ENCODE measurements at regions not wholly inside any gene's neighbourhood (a gene's known extent, or its start where the extent isn't known, plus 50 kb on each side); places are given as distances from the start of the nearest gene placed in this dataset.
"Not testable (repeated sequence)": the region's sequence is repeated elsewhere in the genome, so short reads cannot be mapped to it uniquely, and the experiment has no call there.

DNA sequence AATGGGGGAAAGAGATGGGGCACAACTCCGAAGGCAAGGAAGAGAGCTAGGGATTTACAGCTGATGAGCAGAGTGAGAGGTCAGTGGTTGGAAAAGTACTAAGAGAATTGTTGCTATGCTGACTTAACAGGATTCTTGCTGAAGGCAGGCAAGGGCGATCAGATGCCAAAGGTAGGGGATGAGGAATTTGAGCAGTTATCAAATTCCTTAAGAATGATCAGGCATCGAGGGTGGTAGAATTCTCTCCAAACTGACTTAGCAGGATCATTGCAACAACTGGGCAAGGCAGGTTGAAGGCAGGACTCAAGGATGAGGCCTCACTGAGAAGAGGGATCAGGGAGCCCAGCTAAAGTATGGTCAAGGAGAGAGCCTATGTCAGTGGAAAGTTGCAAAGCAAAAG is 171.0 kb downstream of the HSD17B3 start:
- no peak for DNase-seq

GRCh38 chr9:96129747-96130146 is 172.2 kb downstream of the HSD17B3 start:
- DNase-seq = no peak

DNA sequence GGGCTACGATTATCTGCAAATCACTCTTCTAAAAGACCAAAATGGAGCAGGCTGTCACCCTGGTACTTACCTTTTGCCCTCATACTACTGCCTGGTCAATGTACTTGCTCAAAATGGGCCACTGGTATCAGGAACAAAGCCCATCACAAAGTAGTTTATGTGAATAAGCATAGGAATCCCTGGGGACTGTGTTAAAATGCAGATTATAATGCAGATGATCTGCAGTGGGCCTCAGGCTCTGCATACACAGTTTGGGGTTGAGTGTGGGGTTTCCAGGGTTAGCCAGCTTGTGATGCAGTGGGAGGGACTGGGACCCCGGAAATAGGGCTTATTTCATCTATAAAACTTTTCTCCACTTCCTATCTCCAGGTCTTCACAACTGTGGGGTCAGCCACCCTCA is 173.1 kb downstream of the HSD17B3 start:
- DNase-seq = no peak

- DNase-seq = no peak
These were observed 175.6 kb downstream of the HSD17B3 start for GRCh38 chr9:96126321-96126881.

DNA sequence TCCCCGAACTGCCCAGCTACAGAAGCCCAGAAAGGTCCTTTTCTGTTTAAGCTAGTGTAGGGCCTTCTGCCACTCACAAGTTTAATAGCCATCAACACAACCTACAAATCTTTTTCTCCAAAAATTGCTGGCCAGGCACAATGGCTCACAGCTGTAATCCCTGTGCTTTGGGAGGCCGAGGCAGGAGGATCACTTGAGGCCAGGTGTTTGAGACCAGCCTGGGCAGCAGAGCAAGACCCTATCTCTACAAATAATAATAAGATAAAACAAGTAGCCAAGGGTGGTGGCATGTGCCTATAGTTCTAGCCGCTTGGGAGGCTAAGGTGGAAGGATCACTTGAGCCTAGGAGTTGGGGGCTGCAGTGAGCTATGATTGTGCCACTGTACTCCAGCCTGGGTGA is 176.4 kb downstream of the HSD17B3 start:
- no peak for DNase-seq

GRCh38 chr9:96122751-96123150 is 179.2 kb downstream of the HSD17B3 start:
- DNase-seq = no peak

- no peak for DNase-seq
These were observed 179.7 kb downstream of the HSD17B3 start for GRCh38 chr9:96122282-96122681.

DNA sequence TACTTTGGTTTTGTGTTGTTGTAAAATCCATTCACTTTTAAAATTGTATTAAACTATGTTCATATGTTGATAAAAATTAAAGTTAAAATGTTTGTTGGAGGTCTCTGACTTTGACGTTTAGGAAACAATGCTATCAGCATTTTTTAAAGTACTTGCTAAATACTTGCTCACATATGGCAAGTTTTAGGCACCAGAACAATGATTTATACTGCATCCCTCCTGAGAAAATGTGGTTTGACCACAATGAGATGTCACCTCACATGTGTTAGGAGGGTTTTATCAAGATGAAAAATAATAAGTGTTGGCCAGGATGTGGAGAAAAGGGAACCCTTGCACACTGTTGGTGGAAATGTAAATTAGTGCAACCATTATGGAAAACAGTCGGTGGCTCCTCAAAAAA is 180.8 kb downstream of the HSD17B3 start:
- DNase-seq = no peak

- DNase-seq = no peak
These were observed 184.4 kb downstream of the HSD17B3 start for GRCh38 chr9:96117398-96118080.

GRCh38 chr9:96116275-96117064 is 185.5 kb downstream of the HSD17B3 start:
- no peak for DNase-seq

DNA sequence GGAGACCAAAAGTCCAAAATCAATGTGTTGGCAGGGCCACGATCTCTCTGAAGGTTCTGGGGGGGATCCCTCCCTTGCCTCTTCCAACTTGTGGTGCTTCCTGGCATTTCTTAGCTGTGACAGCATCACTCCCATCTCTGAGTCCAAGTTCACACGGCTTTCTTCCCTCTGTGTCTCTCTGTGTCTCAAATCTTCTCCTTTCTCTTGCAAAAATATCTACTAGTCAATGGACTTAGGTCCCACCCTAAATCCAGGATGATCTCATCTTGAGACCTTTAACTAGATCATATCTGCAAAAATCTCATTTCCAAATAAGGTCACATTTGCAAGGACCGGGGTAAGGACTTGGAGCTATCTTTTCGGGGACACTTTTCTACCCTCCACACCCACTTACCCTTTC is 186.1 kb downstream of the HSD17B3 start:
- no peak for DNase-seq

- DNase-seq = no peak
These were observed 188.9 kb downstream of the HSD17B3 start for GRCh38 chr9:96113032-96113431.

GRCh38 chr9:96109680-96110351 is 192.2 kb downstream of the HSD17B3 start:
- no peak for DNase-seq

GRCh38 chr9:96108691-96109380 is 193.1 kb downstream of the HSD17B3 start:
- DNase-seq = no peak

DNA sequence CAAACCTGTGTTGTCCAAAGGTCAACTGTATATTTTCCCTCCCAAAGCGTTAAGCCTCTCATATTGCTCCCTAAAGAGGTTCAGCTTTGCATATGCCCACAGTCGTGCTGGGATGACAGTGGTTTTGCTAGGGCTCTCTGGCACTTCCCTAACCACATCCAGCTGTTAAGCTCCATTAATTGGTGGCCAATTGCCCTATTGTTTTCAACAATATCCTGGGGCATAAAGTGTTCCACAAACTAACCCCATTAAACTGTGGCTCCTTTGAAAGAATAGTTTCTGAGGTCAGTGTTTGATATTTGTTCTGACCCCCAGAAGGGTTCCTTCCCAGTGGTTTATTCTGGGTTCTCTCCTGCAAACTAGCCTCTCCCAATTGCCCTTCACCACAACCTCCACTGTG is 194.5 kb downstream of the HSD17B3 start:
- no peak for DNase-seq

GRCh38 chr9:96100385-96101300 is 201.3 kb downstream of the HSD17B3 start:
- DNase-seq = no peak

- DNase-seq = not testable (repeated sequence)
These were observed 211.3 kb downstream of the HSD17B3 start for GRCh38 chr9:96090630-96091029.

DNA sequence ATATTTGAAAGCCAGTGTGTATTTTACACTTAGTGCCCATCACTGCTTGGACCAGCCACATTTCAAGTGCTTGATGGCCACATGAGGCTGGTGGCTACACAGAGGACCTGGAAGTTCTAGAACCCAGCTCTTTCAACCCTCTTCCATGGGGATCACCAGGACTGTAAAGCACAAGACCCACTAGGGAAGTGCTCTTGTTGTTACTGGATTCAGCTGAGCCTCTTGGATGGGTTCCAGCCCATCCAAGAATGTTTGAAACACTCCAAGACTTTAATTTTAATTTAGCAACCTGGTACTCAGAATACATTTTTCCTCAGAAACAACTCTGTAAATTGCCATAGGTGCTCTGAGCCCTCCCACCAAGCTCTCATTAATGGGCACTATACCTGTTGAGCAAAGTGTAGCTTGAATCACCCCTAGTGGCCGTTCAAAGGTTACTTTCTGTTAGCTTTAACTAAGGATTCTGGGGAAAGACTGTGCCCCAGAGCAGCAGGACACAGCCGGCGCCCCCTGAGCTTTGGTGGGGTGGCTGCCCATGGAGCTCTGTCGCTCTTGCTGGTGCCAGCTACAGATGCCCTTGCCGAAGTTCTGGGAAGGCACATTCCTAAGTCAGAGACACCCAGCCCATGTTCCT is 212.4 kb downstream of the HSD17B3 start:
- DNase-seq = no peak

GRCh38 chr9:96088510-96088909 is 213.0 kb downstream of the ERCC6L2 start:
- DNase-seq = no peak

DNA sequence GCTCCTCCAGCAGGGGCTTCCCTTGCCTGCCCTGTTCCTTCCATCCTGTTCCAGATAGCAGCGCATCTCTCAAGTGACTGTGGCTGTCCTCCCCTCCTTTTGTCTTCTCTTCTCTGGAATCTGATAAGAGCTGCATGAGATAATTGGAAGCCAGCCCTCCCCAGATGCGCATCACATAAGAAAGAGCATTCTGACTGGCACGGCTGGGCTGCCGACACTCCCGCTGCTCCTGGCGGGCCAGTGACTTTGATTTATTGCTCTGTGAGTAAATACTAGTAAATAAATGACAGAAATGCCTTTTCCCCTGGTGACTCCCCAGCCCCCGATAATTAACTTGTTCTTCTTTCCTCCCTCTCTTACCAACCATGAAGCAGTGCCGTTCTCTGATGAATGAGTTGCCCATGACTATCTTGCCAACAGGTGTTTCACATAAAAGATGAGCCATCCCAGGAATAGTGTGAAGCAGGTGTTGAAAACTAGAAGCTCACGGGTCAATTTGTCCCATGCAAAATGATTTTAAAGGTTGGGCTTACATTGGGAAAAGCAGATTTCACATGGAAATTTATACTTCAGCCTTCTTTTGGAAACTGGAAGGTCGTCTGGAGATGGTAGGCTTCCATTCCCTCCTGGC is 212.3 kb downstream of the ERCC6L2 start:
- no peak for DNase-seq

Data from NCI-H524 treated with DMSO at 0.1 percent for 48 hours (cell line).